GM12878 (cell line): ENCODE measurements at regions not wholly inside any gene's neighbourhood (a gene's known extent, or its start where the extent isn't known, plus 50 kb on each side); places are given as distances from the start of the nearest gene placed in this dataset.

ENCODE experiments used
- ATAC-seq: fragments of 200-7000 bp; cut with Tn5 transposase; 3 replicates; pipeline ENCODE4 v1.9.1; 2020; ENCODE audit warnings: mild to moderate bottlenecking, moderate library complexity
- BruUV-seq: library from RNA; stranded (reverse); fragments of 400-500 nt; replicated peaks from 2 replicates; lab custom pipeline; 2021; lab: Mats Ljungman, UMichigan
- CTCF ChIA-PET: fragments of 300-600 bp; sonication (Branson Sonifier 250); formaldehyde crosslinking; extraction: SDS; loops from one replicate; lab custom pipeline; 2021; ENCODE audit warnings: inconsistent platforms; lab: Yijun Ruan, JAX
- POLR2A ChIA-PET: fragments of 350-600 bp; formaldehyde crosslinking; extraction: SDS; loops from one replicate; lab custom pipeline; 2021; ENCODE audit warnings: inconsistent platforms; lab: Charles Lee
- RAD21 ChIA-PET: fragments of 300-600 bp; sonication (Branson Sonifier 250); formaldehyde crosslinking; loops from one replicate; lab custom pipeline; 2023; ENCODE audit warnings: antibody characterized with exemption; ENCODE audit not compliant: unreplicated experiment; lab: Charles Lee
- SMC1A ChIA-PET: fragments of 300-600 bp; sonication (Branson Sonifier 250); formaldehyde crosslinking; loops from one replicate; lab custom pipeline; 2023; ENCODE audit not compliant: unreplicated experiment, uncharacterized antibody; lab: Charles Lee
- DNase-seq: peaks from one replicate; pipeline ENCODE4 v3.0.0-alpha.2; 2011; ENCODE audit warnings: low read depth, low spot score
- FAIRE-seq: peaks from 3 replicates; lab custom pipeline; 2011; peaks lifted over from hg19 to GRCh38; lab: Jason Lieb, UNC
- H2AFZ ChIP-seq: 2 replicates; pipeline ENCODE4 v1.6.0; 2011; ENCODE audit warnings: low read depth, low read length, control low read depth; ENCODE audit not compliant: control insufficient read depth
- H3K27ac ChIP-seq: 2 replicates; pipeline ENCODE4 v1.5.1; 2011; ENCODE audit warnings: control low read depth; ENCODE audit not compliant: control insufficient read depth, insufficient read depth
- H3K27me3 ChIP-seq, 2 experiments: replicated peaks in 1 of 2; 2 replicates each; pipeline versions ENCODE4 v1.6.0 to v1.6.1; 2011; ENCODE audit warnings: low read length in 1 of 2; ENCODE audit not compliant: control insufficient read depth in 2 of 2, insufficient read depth in 2 of 2
- H3K36me3 ChIP-seq, 2 experiments: 2 replicates each; pipeline ENCODE4 v1.5.1; 2011; ENCODE audit warnings: low read length in 1 of 2; ENCODE audit not compliant: control insufficient read depth in 2 of 2, insufficient read depth in 2 of 2
- H3K4me1 ChIP-seq: 2 replicates; pipeline ENCODE4 v1.6.1; 2011; ENCODE audit warnings: mild to moderate bottlenecking, low read length, moderate library complexity, mixed read lengths; ENCODE audit not compliant: control insufficient read depth, insufficient read depth
- H3K4me2 ChIP-seq: 2 replicates; pipeline ENCODE4 v1.6.0; 2011; ENCODE audit warnings: control low read depth; ENCODE audit not compliant: control insufficient read depth, insufficient read depth
- H3K4me3 ChIP-seq: fragments of 200-600 bp; sonication (generic); 2 replicates; pipeline ENCODE4 v1.5.1; 2016
- H3K79me2 ChIP-seq: 2 replicates; pipeline ENCODE4 v1.6.0; 2011; ENCODE audit warnings: low read length; ENCODE audit not compliant: control insufficient read depth, insufficient read depth
- H3K9ac ChIP-seq: 2 replicates; pipeline ENCODE4 v1.8.0; 2011; ENCODE audit warnings: low read length, control low read depth, mixed read lengths; ENCODE audit not compliant: control insufficient read depth, insufficient read depth
- H3K9me3 ChIP-seq: replicated peaks from 3 replicates; pipeline ENCODE4 v1.5.1; 2011; ENCODE audit warnings: mild to moderate bottlenecking, low read length; ENCODE audit not compliant: control insufficient read depth, insufficient read depth
- H4K20me1 ChIP-seq: 2 replicates; pipeline ENCODE4 v1.6.0; 2011; ENCODE audit not compliant: control insufficient read depth, insufficient read depth
- CBFB ChIP-seq: IDR thresholded peaks from 2 replicates; pipeline ENCODE4 v1.6.1; 2016; ENCODE audit warnings: antibody characterized with exemption, low read depth
- CEBPB ChIP-seq, 2 experiments: fragments of 150-350 bp in 1 of 2; IDR thresholded peaks; 2 replicates each; pipeline ENCODE4 v1.6.1; 2012 to 2014; ENCODE audit warnings: low read depth in 2 of 2, low read length in 2 of 2, borderline replicate concordance in 1 of 2, inconsistent platforms in 1 of 2
- GATAD2B ChIP-seq: fragments of 450-650 bp; conservative IDR thresholded peaks from 2 replicates; pipeline ENCODE4 v1.6.1; 2017; ENCODE audit warnings: low read depth, mild to moderate bottlenecking, moderate library complexity
- MXI1 ChIP-seq: fragments of 150-350 bp; IDR thresholded peaks from 2 replicates; pipeline ENCODE4 v1.6.1; 2011; ENCODE audit warnings: low read depth, mild to moderate bottlenecking, inconsistent platforms, low read length, improper control_type of control experiment
- PAX5 ChIP-seq: IDR thresholded peaks from 2 replicates; pipeline ENCODE4 v1.6.1; 2011; ENCODE audit warnings: low read depth, low read length, borderline replicate concordance
- TAF1 ChIP-seq: IDR thresholded peaks from 2 replicates; pipeline ENCODE4 v1.6.1; 2011; ENCODE audit warnings: mild to moderate bottlenecking, low read depth, low read length, borderline replicate concordance
- YY1 ChIP-seq: IDR thresholded peaks from 2 replicates; pipeline ENCODE4 v1.6.1; 2011; ENCODE audit warnings: low read depth, mild to moderate bottlenecking, low read length
- WGBS: methylation state at CpG from one replicate; pipeline ENCODE4 v1.1.6; 2016; ENCODE audit warnings: low lambda C conversion rate; ENCODE audit not compliant: insufficient replicate concordance, insufficient coverage; ENCODE audit errors: missing lambda C conversion rate; 5-methylcytosine and 5-hydroxymethylcytosine counted together
- in situ Hi-C: fragments of 300-500 bp; cut with MboI; formaldehyde crosslinking; loops from 9 replicates; pipeline ENCODE4 v1.14.3; 2018; ENCODE audit warnings: mixed read lengths
- intact Hi-C: fragments of 100-400 bp; cut with micrococcal nuclease; formaldehyde crosslinking; loops from one replicate; pipeline ENCODE4 v1.14.2; 2022; ENCODE audit not compliant: unreplicated experiment
- TF ChIP-seq, protein P1 (sequence below): IDR thresholded peaks from 2 replicates; pipeline ENCODE4 v1.6.1; 2011; ENCODE audit warnings: mild to moderate bottlenecking, low read depth, low read length, moderate library complexity; ENCODE audit not compliant: insufficient replicate concordance
- TF ChIP-seq, protein P2 (sequence below): IDR thresholded peaks from 2 replicates; pipeline ENCODE4 v1.6.1; 2012; ENCODE audit warnings: low read depth, low read length, improper control_type of control experiment
- TF ChIP-seq, protein P3 (sequence below): fragments of 450-650 bp; IDR thresholded peaks from 2 replicates; pipeline ENCODE4 v1.6.1; 2017; ENCODE audit warnings: mild to moderate bottlenecking

DNA sequence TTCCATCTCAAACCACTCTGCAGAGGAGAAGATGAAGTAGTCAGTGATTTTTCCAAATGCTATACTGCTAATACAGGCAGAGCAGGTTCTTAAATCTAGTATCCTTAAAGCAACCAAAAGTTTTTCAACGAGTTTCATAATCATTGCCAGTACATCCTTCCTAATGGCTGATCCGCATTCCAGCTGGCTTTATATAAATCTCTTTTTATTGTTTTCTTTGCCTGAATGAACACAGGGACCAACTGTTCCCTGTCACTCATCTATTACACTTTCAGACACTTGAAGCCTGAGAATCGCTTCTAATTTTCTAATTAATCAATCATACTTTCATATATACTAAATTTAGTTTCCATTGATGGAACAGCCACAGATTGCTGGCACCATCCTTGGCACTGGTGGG, 508.6 kb downstream of the RAB28 start:
- ATAC-seq (no peak), FAIRE-seq (no peak), DNase-seq (no peak)
- Histone ChIP-seq H3K4me3 (no peak overlapping the region), H3K36me3 (no peaks in the 10 kb centered on the region), H3K9me3 (no peaks in the 10 kb centered on the region), H3K4me1 (no peaks in the 10 kb centered on the region), H3K4me2 (no peak overlapping the region), H4K20me1 (no peaks in the 10 kb centered on the region), H3K27ac (no peak overlapping the region), H2AFZ (no peak overlapping the region), H3K9ac (no peak overlapping the region), H3K79me2 (no peaks in the 10 kb centered on the region), H3K27me3 (no peaks in the 10 kb centered on the region)
- in situ Hi-C loops (no loop called here), intact Hi-C loops (no loop called here)
- ChIA-PET CTCF (no interaction called here), RAD21 (no interaction called here), SMC1A (interaction anchor here (0.7 kb wide), 1 partner anchor 446 kb away, joined by 3 read pairs; no protein-coding TSS in a partner anchor), POLR2A (no interaction called here)
- no TSS peak for BruUV-seq
- WGBS: 17% methylated on average over 3 of the region's 3 CpGs
- no peak for TF ChIP-seq GATAD2B
- TF ChIP-seq YY1: no peak
- TF ChIP-seq CBFB: no peak
- TF ChIP-seq, protein P1, sequence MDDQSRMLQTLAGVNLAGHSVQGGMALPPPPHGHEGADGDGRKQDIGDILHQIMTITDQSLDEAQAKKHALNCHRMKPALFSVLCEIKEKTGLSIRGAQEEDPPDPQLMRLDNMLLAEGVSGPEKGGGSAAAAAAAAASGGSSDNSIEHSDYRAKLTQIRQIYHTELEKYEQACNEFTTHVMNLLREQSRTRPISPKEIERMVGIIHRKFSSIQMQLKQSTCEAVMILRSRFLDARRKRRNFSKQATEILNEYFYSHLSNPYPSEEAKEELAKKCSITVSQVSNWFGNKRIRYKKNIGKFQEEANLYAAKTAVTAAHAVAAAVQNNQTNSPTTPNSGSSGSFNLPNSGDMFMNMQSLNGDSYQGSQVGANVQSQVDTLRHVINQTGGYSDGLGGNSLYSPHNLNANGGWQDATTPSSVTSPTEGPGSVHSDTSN: no peak
- no peak for TF ChIP-seq CEBPB (IDR thresholded peaks at IDR 0.05; ENCODE audit: borderline replicate concordance in 1 of 2, low read depth in 2 of 2, low read length in 2 of 2)
- TF ChIP-seq TAF1: no peak
- TF ChIP-seq, protein P2, sequence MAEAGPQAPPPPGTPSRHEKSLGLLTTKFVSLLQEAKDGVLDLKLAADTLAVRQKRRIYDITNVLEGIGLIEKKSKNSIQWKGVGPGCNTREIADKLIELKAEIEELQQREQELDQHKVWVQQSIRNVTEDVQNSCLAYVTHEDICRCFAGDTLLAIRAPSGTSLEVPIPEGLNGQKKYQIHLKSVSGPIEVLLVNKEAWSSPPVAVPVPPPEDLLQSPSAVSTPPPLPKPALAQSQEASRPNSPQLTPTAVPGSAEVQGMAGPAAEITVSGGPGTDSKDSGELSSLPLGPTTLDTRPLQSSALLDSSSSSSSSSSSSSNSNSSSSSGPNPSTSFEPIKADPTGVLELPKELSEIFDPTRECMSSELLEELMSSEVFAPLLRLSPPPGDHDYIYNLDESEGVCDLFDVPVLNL: no peak
- TF ChIP-seq PAX5: no peak
- no peak for TF ChIP-seq MXI1
- TF ChIP-seq, protein P3, sequence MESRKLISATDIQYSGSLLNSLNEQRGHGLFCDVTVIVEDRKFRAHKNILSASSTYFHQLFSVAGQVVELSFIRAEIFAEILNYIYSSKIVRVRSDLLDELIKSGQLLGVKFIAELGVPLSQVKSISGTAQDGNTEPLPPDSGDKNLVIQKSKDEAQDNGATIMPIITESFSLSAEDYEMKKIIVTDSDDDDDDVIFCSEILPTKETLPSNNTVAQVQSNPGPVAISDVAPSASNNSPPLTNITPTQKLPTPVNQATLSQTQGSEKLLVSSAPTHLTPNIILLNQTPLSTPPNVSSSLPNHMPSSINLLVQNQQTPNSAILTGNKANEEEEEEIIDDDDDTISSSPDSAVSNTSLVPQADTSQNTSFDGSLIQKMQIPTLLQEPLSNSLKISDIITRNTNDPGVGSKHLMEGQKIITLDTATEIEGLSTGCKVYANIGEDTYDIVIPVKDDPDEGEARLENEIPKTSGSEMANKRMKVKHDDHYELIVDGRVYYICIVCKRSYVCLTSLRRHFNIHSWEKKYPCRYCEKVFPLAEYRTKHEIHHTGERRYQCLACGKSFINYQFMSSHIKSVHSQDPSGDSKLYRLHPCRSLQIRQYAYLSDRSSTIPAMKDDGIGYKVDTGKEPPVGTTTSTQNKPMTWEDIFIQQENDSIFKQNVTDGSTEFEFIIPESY: no peak
- TF ChIP-seq, all 136 proteins: peak for 0
